SU-DHL-6 (cell line): ENCODE measurements at regions not wholly inside any gene's neighbourhood (a gene's known extent, or its start where the extent isn't known, plus 50 kb on each side); places are given as distances from the start of the nearest gene placed in this dataset.
A peak's percentile ranks its signal among the peaks of the same experiment; 100 is the strongest.

ENCODE experiments used
- H2AFZ ChIP-seq: fragments of 200-600 bp; sonication (generic); 2 replicates; pipeline ENCODE4 v1.6.1; 2014; ENCODE audit warnings: low read depth, mild to moderate bottlenecking, moderate library complexity, mixed read lengths, antibody characterized with exemption, low read length; ENCODE audit not compliant: severe bottlenecking
- H3F3A ChIP-seq: fragments of 200-600 bp; shearing (Covaris generic); 2 replicates; pipeline ENCODE4 v1.6.0; 2016; ENCODE audit warnings: antibody characterized with exemption, mild to moderate bottlenecking; ENCODE audit not compliant: insufficient read depth
- H3K27ac ChIP-seq: fragments of 200-600 bp; sonication (generic); 2 replicates; pipeline ENCODE4 v1.5.1; 2016; ENCODE audit warnings: low read depth, mild to moderate bottlenecking, low read length, moderate library complexity, mixed read lengths
- H3K27me3 ChIP-seq: fragments of 200-600 bp; sonication (generic), shearing (Covaris generic); 2 replicates; pipeline ENCODE4 v1.6.0; 2014; ENCODE audit warnings: mild to moderate bottlenecking, low read length
- H3K36me3 ChIP-seq: fragments of 200-600 bp; sonication (generic); 2 replicates; pipeline ENCODE4 v1.6.1; 2014; ENCODE audit warnings: mild to moderate bottlenecking, low read length, mixed read lengths
- H3K4me2 ChIP-seq: fragments of 300-600, 200-600 bp; shearing (Covaris generic), sonication (generic); 2 replicates; pipeline ENCODE4 v1.6.0; 2014; ENCODE audit warnings: low read length, low read depth, mild to moderate bottlenecking; ENCODE audit not compliant: poor library complexity, severe bottlenecking
- H3K4me3 ChIP-seq: fragments of 200-600 bp; sonication (generic); 2 replicates; pipeline ENCODE4 v1.5.1; 2014; ENCODE audit warnings: antibody characterized with exemption, low read length, mild to moderate bottlenecking, mixed read lengths; ENCODE audit not compliant: insufficient read depth, poor library complexity, severe bottlenecking
- H3K79me2 ChIP-seq: fragments of 200-600 bp; sonication (generic); 2 replicates; pipeline ENCODE4 v1.6.1; 2014; ENCODE audit warnings: mild to moderate bottlenecking, low read length, moderate library complexity; ENCODE audit not compliant: insufficient read depth
- H3K9ac ChIP-seq: fragments of 200-600 bp; sonication (generic); 2 replicates; pipeline ENCODE4 v1.7.0; 2014; ENCODE audit warnings: mild to moderate bottlenecking, low read length
- H3K9me2 ChIP-seq: fragments of 200-600 bp; sonication (generic); replicated peaks from 2 replicates; pipeline ENCODE4 v1.6.1; 2014; ENCODE audit warnings: low read length; ENCODE audit not compliant: insufficient read depth
- H3K9me3 ChIP-seq: fragments of 200-600 bp; sonication (generic); 2 replicates; pipeline ENCODE4 v1.6.1; 2014; ENCODE audit warnings: low read length, mixed read lengths; ENCODE audit not compliant: insufficient read depth
- H4K20me1 ChIP-seq: fragments of 200-600 bp; sonication (generic); 2 replicates; pipeline ENCODE4 v1.6.1; 2014; ENCODE audit warnings: low read depth, mild to moderate bottlenecking, antibody characterized with exemption, low read length, moderate library complexity, mixed read lengths
- EZH2phosphoT487 ChIP-seq: fragments of 200-600 bp; sonication (generic), shearing (Covaris generic); conservative IDR thresholded peaks from 2 replicates; pipeline ENCODE4 v1.6.1; 2018; ENCODE audit warnings: mild to moderate bottlenecking, antibody characterized with exemption, low read length, moderate library complexity, mixed read lengths
- TF ChIP-seq, protein P1 (sequence below): fragments of 200-600 bp; sonication (generic); IDR thresholded peaks from one replicate; pipeline ENCODE4 v1.5.1; 2017; ENCODE audit warnings: antibody characterized with exemption, mild to moderate bottlenecking, low read length, moderate library complexity; ENCODE audit not compliant: insufficient read depth, poor library complexity, severe bottlenecking

DNA sequence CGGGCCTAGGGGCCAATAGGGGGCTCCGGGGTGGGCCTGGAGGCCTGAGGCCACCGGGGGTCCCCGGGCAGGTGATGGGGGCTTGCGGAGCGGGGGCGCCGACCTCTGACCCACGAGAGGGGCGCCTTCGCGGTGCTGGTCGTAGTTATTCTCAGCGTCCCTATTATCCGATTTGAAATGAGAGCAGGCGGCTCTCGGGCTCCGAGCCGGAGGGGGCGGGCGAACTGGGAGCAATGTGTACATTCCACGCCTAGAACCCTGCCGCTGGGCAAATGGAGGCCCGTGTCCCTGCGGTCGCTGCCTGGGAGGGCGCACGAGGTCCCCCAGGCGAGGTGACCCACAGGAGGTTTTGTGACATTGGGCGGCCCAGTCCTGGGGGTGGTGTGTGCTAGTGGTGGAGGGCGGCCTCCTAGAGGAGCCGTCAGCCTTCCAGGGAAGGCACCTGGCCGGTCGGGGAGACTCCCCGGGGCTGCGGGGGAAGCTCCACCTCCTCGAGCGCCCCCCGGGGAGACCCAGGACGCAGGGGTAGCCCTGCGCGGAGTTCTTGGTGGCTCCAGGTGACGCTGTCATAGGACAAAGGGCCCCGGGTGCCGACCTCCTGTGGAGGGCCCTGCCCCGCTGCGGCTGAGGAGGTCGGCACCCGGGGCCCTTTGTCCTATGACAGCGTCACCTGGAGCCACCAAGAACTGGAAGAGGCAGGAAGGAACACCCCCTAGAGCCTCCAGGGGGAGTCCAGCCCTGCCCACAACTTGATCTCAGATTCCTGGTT, 102.6 kb upstream of the PRKX start:
- H3K36me3 ChIP-seq: no peaks in the 10 kb centered on the region
- TF ChIP-seq EZH2phosphoT487: no peak
- TF ChIP-seq, protein P1, sequence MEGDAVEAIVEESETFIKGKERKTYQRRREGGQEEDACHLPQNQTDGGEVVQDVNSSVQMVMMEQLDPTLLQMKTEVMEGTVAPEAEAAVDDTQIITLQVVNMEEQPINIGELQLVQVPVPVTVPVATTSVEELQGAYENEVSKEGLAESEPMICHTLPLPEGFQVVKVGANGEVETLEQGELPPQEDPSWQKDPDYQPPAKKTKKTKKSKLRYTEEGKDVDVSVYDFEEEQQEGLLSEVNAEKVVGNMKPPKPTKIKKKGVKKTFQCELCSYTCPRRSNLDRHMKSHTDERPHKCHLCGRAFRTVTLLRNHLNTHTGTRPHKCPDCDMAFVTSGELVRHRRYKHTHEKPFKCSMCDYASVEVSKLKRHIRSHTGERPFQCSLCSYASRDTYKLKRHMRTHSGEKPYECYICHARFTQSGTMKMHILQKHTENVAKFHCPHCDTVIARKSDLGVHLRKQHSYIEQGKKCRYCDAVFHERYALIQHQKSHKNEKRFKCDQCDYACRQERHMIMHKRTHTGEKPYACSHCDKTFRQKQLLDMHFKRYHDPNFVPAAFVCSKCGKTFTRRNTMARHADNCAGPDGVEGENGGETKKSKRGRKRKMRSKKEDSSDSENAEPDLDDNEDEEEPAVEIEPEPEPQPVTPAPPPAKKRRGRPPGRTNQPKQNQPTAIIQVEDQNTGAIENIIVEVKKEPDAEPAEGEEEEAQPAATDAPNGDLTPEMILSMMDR: no peak
- peak overlapping the region; percentile 70 for H3K27ac ChIP-seq
- H3F3A ChIP-seq: peaks cover 6% of the 10 kb centered on the region; the same call in 1 of the 2 replicates
- peak overlapping the region; percentile 65 for H3K9ac ChIP-seq
- H2AFZ ChIP-seq: peak overlapping the region; percentile 19
- H3K79me2 ChIP-seq: no peaks in the 10 kb centered on the region
- H3K27me3 ChIP-seq: no peaks in the 10 kb centered on the region
- H3K4me3 ChIP-seq: peak overlapping the region; percentile 55
- H3K4me2 ChIP-seq: peak overlapping the region; percentile 65
- H3K9me2 ChIP-seq: no peaks in the 10 kb centered on the region
- H4K20me1 ChIP-seq: no peaks in the 10 kb centered on the region
- H3K9me3 ChIP-seq: no peaks in the 10 kb centered on the region

DNA sequence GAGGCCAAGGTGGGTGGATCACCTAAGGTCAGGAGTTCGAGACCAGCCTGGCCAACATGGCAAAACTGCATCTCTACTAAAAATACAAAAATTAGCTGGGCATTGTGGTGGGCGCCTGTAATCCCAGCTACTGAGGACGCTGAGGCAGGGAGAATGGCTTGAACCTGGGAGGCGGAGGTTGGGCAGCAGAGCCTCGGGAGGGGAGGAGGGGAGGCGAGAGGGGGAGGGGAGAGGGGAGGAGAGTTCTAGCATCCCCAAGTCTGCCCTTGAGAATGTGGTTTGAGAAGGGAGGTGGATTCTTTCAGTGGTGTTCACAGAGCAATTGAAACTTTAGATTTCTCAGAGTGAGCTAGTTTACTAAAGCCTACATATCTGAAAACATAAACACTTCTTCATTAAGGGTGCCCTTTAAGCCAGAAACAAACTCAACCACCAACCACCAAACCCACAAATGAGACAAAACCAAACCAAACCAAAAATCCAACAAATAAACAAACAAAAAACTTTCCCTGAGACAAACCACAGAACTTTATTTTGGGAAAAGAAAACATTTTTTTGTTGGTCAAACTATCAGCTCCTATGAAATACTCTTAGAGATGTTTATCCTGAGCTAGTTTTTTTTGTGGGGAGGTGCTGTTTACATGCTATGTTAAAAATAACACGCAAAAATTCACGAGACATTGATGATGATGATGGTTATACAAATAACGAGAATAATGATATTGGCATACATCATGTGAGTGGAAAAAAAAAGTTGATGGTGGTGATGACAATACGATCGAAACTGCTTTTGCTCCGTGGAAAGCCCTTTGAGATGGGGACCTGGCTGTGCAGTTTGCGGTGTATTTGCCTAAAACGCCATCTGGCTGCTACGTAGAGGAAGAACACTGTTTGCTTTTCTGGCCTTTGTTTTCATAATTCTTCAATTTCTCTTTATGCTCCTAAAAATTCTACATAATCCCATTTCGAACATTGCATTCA, 98.2 kb upstream of the PRKX start:
- Histone ChIP-seq H3K4me2 (no peak overlapping the region), H3K27ac (no peak overlapping the region), H3K4me3 (no peak overlapping the region)

DNA sequence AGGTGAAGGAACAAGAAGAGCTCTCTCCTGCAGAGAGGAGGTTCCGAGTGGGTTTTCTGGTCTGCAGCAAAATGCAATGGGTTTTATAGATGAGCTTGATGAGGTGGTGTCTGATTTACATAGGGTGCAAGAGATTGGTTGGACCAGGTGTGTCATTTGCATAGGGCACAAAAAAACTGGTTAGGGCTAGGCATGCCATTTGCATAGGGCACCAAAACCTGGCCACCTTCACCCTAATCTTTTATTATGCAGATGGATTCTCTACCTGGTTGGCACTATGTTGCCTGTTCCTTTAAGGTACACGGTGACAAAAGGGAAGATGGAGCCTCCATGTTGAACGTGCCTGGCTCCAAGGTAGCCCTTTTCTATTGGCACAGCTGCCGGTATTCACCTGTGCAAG, 94.5 kb upstream of the PRKX start:
- Histone ChIP-seq H3K79me2 (no peaks in the 10 kb centered on the region), H3K27me3 (no peaks in the 10 kb centered on the region), H3K4me3 (no peak overlapping the region), H3K36me3 (no peaks in the 10 kb centered on the region), H3K9me3 (no peaks in the 10 kb centered on the region), H4K20me1 (no peaks in the 10 kb centered on the region), H3K9me2 (no peaks in the 10 kb centered on the region), H2AFZ (no peak overlapping the region), H3K4me2 (no peak overlapping the region), H3K27ac (no peak overlapping the region), H3F3A (no peaks in the 10 kb centered on the region; the same call in 1 of the 2 replicates), H3K9ac (no peak overlapping the region)
- TF ChIP-seq, protein P1: no peak
- TF ChIP-seq EZH2phosphoT487: no peak

More for the DNA sequence above, 98.2 kb upstream of the PRKX start:
- Histone ChIP-seq H3K9ac (no peak overlapping the region), H3K27me3 (no peaks in the 10 kb centered on the region), H3F3A (peaks cover 2% of the 10 kb centered on the region; the same call in 1 of the 2 replicates), H3K9me3 (no peaks in the 10 kb centered on the region), H2AFZ (no peak overlapping the region), H3K9me2 (no peaks in the 10 kb centered on the region), H3K79me2 (no peaks in the 10 kb centered on the region), H3K36me3 (no peaks in the 10 kb centered on the region), H4K20me1 (no peaks in the 10 kb centered on the region)
- no peak for TF ChIP-seq EZH2phosphoT487
- TF ChIP-seq, protein P1: peak; percentile 9
